ENCODE measurements at regions not wholly inside any gene's neighbourhood (a gene's known extent, or its start where the extent isn't known, plus 50 kb on each side); places are given as distances from the start of the nearest gene placed in this dataset.

DNA sequence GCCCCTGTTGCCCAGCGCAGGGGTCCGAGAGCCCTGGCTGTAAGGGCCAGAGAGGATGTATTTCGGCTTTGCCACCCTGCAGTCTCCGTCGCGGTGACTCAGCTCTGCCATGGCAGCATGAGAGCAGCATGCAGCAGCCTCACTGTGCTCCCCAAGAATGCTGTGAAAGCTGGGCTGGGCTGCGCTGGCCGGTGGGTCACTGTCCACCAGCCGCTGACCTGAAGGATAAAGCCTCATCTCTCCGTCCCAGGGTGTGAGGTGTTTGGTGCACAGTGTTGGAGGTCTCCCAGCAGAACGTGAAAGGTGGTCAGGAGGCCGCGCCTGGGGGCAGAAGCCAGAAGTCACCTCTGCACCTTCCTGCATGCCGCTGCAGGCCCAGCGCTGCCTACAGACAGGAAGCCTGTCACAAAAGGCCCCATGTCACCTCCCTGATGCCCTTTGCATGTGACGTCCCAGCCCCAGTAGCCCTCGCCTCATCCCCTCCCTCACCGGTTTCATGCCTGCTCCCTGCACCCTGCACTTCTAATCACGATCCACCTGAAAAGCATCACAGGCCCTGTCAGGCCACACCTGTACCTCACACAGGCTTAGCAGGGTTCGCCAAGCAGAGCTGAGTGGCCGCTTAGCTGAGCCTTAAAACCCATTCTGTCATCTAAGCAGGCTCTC is 342.1 kb downstream of the EIPR1 start:
- H3K27me3 Mint-ChIP-seq: no peaks in the 10 kb centered on the region
- ATAC-seq (ENCODE audit: low read depth) (no peak), DNase-seq (no peak)
- ChIA-PET POLR2A (no interaction called here), CTCF (no interaction called here)
- intact Hi-C loops (cut with micrococcal nuclease): no loop called here
- no peaks in the 10 kb centered on the region for H4K20me1 ChIP-seq (ENCODE audit: control insufficient read depth, insufficient read depth, low read length, poor library complexity, severe bottlenecking)
- H3K27ac ChIP-seq (ENCODE audit: low read length in 2 of 2): no peak overlapping the region
- TF ChIP-seq EZH2 (IDR thresholded peaks at IDR 0.05; ENCODE audit: borderline replicate concordance, insufficient read depth, low read depth, low read length, poor library complexity, severe bottlenecking): no peak
- TF ChIP-seq, protein P1, sequence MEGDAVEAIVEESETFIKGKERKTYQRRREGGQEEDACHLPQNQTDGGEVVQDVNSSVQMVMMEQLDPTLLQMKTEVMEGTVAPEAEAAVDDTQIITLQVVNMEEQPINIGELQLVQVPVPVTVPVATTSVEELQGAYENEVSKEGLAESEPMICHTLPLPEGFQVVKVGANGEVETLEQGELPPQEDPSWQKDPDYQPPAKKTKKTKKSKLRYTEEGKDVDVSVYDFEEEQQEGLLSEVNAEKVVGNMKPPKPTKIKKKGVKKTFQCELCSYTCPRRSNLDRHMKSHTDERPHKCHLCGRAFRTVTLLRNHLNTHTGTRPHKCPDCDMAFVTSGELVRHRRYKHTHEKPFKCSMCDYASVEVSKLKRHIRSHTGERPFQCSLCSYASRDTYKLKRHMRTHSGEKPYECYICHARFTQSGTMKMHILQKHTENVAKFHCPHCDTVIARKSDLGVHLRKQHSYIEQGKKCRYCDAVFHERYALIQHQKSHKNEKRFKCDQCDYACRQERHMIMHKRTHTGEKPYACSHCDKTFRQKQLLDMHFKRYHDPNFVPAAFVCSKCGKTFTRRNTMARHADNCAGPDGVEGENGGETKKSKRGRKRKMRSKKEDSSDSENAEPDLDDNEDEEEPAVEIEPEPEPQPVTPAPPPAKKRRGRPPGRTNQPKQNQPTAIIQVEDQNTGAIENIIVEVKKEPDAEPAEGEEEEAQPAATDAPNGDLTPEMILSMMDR (IDR thresholded peaks at IDR 0.05): no peak
- H3K9me3 ChIP-seq (ENCODE audit: control extremely low read depth in 1 of 3, control insufficient read depth in 2 of 3, insufficient read depth in 1 of 3, low read length in 2 of 3): peaks cover 0 to 16% (median 0%) of the 10 kb centered on the region in 3 donors
- no peak overlapping the region for H3K9ac ChIP-seq (ENCODE audit: low read length)
- no peaks in the 10 kb centered on the region for H3K27me3 ChIP-seq (replicated peaks in 1 of 4; ENCODE audit: control extremely low read depth in 1 of 4, control insufficient read depth in 3 of 4, insufficient read depth in 4 of 4, low read length in 3 of 4)
- no peaks in the 10 kb centered on the region for H3K79me2 ChIP-seq (ENCODE audit: control insufficient read depth, insufficient read depth, low read length)
- no peaks in the 10 kb centered on the region for H3K36me3 ChIP-seq (replicated peaks in 1 of 2; ENCODE audit: control extremely low read depth in 1 of 2, control insufficient read depth in 1 of 2, extremely low read depth in 1 of 2, insufficient read depth in 2 of 2, low read length in 1 of 2)
- WGBS (ENCODE audit: insufficient coverage): 89% methylated on average over 19 of the region's 21 CpGs
- H3K4me1 ChIP-seq (ENCODE audit: control insufficient read depth in 2 of 2, insufficient read depth in 2 of 2, low read length in 2 of 2): no peaks in the 10 kb centered on the region
- no peaks in the 10 kb centered on the region for H3K9me3 Mint-ChIP-seq (ENCODE audit: insufficient read depth)
- H3K4me1 Mint-ChIP-seq: no peaks in the 10 kb centered on the region
- no peak overlapping the region for H3K4me3 Mint-ChIP-seq
- H2AFZ ChIP-seq (ENCODE audit: insufficient read depth, low read depth, low read length, poor library complexity, severe bottlenecking): no peak overlapping the region
- no peak overlapping the region for H3K27ac Mint-ChIP-seq
- no peak overlapping the region for H3K4me2 ChIP-seq (replicated peaks; ENCODE audit: low read depth, low read length, poor library complexity, severe bottlenecking)
- no peak overlapping the region for H3K4me3 ChIP-seq (ENCODE audit: control extremely low read depth in 1 of 5, extremely low read depth in 1 of 5, insufficient read depth in 1 of 5, low read depth in 2 of 5, low read length in 4 of 5)

DNA sequence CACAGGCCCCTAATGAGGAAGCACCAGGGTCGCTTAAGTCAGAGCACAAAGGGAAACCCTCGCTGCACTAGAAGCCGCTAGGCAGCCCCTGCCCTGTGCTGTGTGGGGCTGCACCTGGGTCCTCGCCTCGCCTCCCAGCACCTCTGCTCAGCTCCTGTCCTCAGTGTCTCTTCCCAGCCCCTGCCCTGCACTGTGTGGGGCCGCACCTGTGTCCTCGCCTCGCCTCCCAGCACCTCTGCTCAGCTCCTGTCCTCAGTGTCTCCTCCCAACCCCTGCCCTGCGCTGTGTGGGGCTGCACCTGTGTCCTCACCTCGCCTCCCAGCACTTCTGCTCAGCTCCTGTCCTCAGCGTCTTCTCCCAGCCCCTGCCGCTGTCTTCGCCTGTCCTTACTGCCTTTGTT is 342.8 kb downstream of the EIPR1 start:
- peaks cover 3% of the 10 kb centered on the region for H3K9me3 Mint-ChIP-seq (ENCODE audit: insufficient read depth)
- no peak overlapping the region for H2AFZ ChIP-seq (ENCODE audit: insufficient read depth, low read depth, low read length, poor library complexity, severe bottlenecking)
- no peaks in the 10 kb centered on the region for H3K4me1 ChIP-seq (ENCODE audit: control insufficient read depth in 2 of 2, insufficient read depth in 2 of 2, low read length in 2 of 2)
- no peak overlapping the region for H3K27ac Mint-ChIP-seq
- DNase-seq: no peak
- 77% methylated on average over 13 of the region's 13 CpGs for WGBS (ENCODE audit: insufficient coverage)
- CTCF ChIA-PET: no interaction called here
- no peak overlapping the region for H3K4me3 Mint-ChIP-seq
- POLR2A ChIA-PET: no interaction called here
- intact Hi-C loops (cut with micrococcal nuclease): no loop called here
- no peaks in the 10 kb centered on the region for H3K27me3 ChIP-seq (replicated peaks in 1 of 4; ENCODE audit: control extremely low read depth in 1 of 4, control insufficient read depth in 3 of 4, insufficient read depth in 4 of 4, low read length in 3 of 4)
- H3K9me3 ChIP-seq (ENCODE audit: control extremely low read depth in 1 of 3, control insufficient read depth in 2 of 3, insufficient read depth in 1 of 3, low read length in 2 of 3): peaks cover 0 to 18% (median 0%) of the 10 kb centered on the region in 3 donors
- no peak overlapping the region for H3K4me2 ChIP-seq (replicated peaks; ENCODE audit: low read depth, low read length, poor library complexity, severe bottlenecking)
- no peaks in the 10 kb centered on the region for H3K27me3 Mint-ChIP-seq
- H3K4me3 ChIP-seq (ENCODE audit: control extremely low read depth in 1 of 5, extremely low read depth in 1 of 5, insufficient read depth in 1 of 5, low read depth in 2 of 5, low read length in 4 of 5): no peak overlapping the region
- no peaks in the 10 kb centered on the region for H3K4me1 Mint-ChIP-seq
- no peak overlapping the region for H3K9ac ChIP-seq (ENCODE audit: low read length)
- H3K27ac ChIP-seq (ENCODE audit: low read length in 2 of 2): no peak overlapping the region
- peak; percentile 21 for ATAC-seq (ENCODE audit: low read depth)
- TF ChIP-seq, protein P1 (IDR thresholded peaks at IDR 0.05): no peak
- no peak for TF ChIP-seq EZH2 (IDR thresholded peaks at IDR 0.05; ENCODE audit: borderline replicate concordance, insufficient read depth, low read depth, low read length, poor library complexity, severe bottlenecking)
- H3K79me2 ChIP-seq (ENCODE audit: control insufficient read depth, insufficient read depth, low read length): no peaks in the 10 kb centered on the region
- H4K20me1 ChIP-seq (ENCODE audit: control insufficient read depth, insufficient read depth, low read length, poor library complexity, severe bottlenecking): no peaks in the 10 kb centered on the region
- no peaks in the 10 kb centered on the region for H3K36me3 ChIP-seq (replicated peaks in 1 of 2; ENCODE audit: control extremely low read depth in 1 of 2, control insufficient read depth in 1 of 2, extremely low read depth in 1 of 2, insufficient read depth in 2 of 2, low read length in 1 of 2)
